Prostate gland (tissue), 2 donors: ENCODE measurements at regions not wholly inside any gene's neighbourhood (a gene's known extent, or its start where the extent isn't known, plus 50 kb on each side); places are given as distances from the start of the nearest gene placed in this dataset.

Experiments
- CTCF ChIP-seq, 4 experiments: fragments of 200-600 bp in 2 of 4; fragments of 450-650 bp in 2 of 4; sonication (generic) in 2 of 4; IDR thresholded peaks; 1 replicate in 3 of 4; 2 replicates in 1 of 4; pipeline ENCODE4 v1.5.1; 2016 to 2019; ENCODE audit warnings: antibody characterized with exemption in 4 of 4, mild to moderate bottlenecking in 2 of 4, moderate library complexity in 2 of 4
- POLR2A ChIP-seq: fragments of 450-650 bp; IDR thresholded peaks from one replicate; pipeline ENCODE4 v1.6.1; 2016; ENCODE audit warnings: antibody characterized with exemption, mild to moderate bottlenecking

GRCh38 chr6:167567142-167568033, 242.5 kb downstream of the TTLL2 start:
- TF ChIP-seq POLR2A = no peak
- no peak for TF ChIP-seq CTCF (IDR thresholded peaks at IDR 0.05)
